HCT116 (cell line): ENCODE measurements at regions not wholly inside any gene's neighbourhood (a gene's known extent, or its start where the extent isn't known, plus 50 kb on each side); places are given as distances from the start of the nearest gene placed in this dataset.

Experiments
- ATAC-seq: fragments of 200-7000 bp; cut with Tn5 transposase; 2 replicates; pipeline ENCODE4 v1.9.1; 2020; ENCODE audit warnings: mild to moderate bottlenecking, moderate library complexity
- BruUV-seq: library from RNA; stranded (reverse); fragments of 400-500 nt; replicated peaks from 2 replicates; lab custom pipeline; 2021; lab: Mats Ljungman, UMichigan
- CTCF ChIA-PET: fragments of 300-600 bp; sonication (Branson Sonifier 250); formaldehyde crosslinking; loops from one replicate; lab custom pipeline; 2021; ENCODE audit warnings: antibody characterized with exemption; lab: Charles Lee
- POLR2A ChIA-PET: fragments of 300-600, 350-600 bp; sonication (Branson Sonifier 250); formaldehyde crosslinking; loops from one replicate; lab custom pipeline; 2021; ENCODE audit warnings: antibody characterized with exemption; lab: Charles Lee
- RAD21 ChIA-PET, 2 experiments: fragments of 300-600 bp; sonication (Branson Sonifier 250); formaldehyde crosslinking; loops; one replicate each; lab custom pipeline; 2023; ENCODE audit warnings: low total read pairs in 2 of 2; ENCODE audit not compliant: uncharacterized antibody in 2 of 2, unreplicated experiment in 2 of 2, low non-redundant PET in 1 of 2; lab: Charles Lee
- DNase-seq: peaks from one replicate; pipeline ENCODE4 v3.0.0-alpha.2; 2010; ENCODE audit warnings: low read depth, low spot score
- H2AFZ ChIP-seq: fragments of 200-600 bp; shearing (Covaris generic), sonication (generic); 2 replicates; pipeline ENCODE4 v1.6.1; 2017; ENCODE audit warnings: low read depth, mixed run types, mixed read lengths, antibody characterized with exemption, low read length; ENCODE audit not compliant: poor library complexity, severe bottlenecking
- H3K27ac ChIP-seq: 2 replicates; pipeline ENCODE4 v1.5.1; 2012; ENCODE audit warnings: low read depth, low read length
- H3K27me3 ChIP-seq: fragments of 200-600 bp; sonication (generic); 2 replicates; pipeline ENCODE4 v1.6.1; 2016; ENCODE audit warnings: mixed run types, low read length, mixed read lengths; ENCODE audit not compliant: insufficient read depth
- H3K36me3 ChIP-seq, 2 experiments: fragments of 200-500 bp in 1 of 2; fragments of 200-600 bp in 1 of 2; sonication (Bioruptor generic) in 1 of 2; sonication (generic) in 1 of 2; 2 replicates each; pipeline versions ENCODE4 v1.5.1 to v1.6.1; 2014 to 2016; ENCODE audit warnings: low read length in 2 of 2, inconsistent platforms in 1 of 2, mixed read lengths in 1 of 2, mixed run types in 1 of 2; ENCODE audit not compliant: insufficient read depth in 2 of 2, control insufficient read depth in 1 of 2
- H3K4me1 ChIP-seq, 2 experiments: fragments of 200-600 bp in 1 of 2; sonication (generic) in 1 of 2; 2 replicates each; pipeline versions ENCODE4 v1.5.1 to v1.6.1; 2012 to 2017; ENCODE audit warnings: low read length in 2 of 2, inconsistent platforms in 1 of 2, mild to moderate bottlenecking in 1 of 2, mixed read lengths in 1 of 2, mixed run types in 1 of 2, moderate library complexity in 1 of 2; ENCODE audit not compliant: insufficient read depth in 2 of 2, control insufficient read depth in 1 of 2
- H3K4me2 ChIP-seq: fragments of 200-600 bp; sonication (generic); 2 replicates; pipeline ENCODE4 v1.6.1; 2017; ENCODE audit warnings: mixed run types, low read length, mixed read lengths
- H3K4me3 ChIP-seq, 2 experiments: fragments of 200-600 bp in 1 of 2; sonication (generic) in 1 of 2; replicated peaks in 1 of 2; 2 replicates each; pipeline ENCODE4 v1.5.1; 2011 to 2016; ENCODE audit warnings: low read length in 2 of 2, control low read depth in 1 of 2, low read depth in 1 of 2, mild to moderate bottlenecking in 1 of 2, mixed read lengths in 1 of 2, mixed run types in 1 of 2
- H3K79me2 ChIP-seq: fragments of 200-600 bp; sonication (generic); 2 replicates; pipeline ENCODE4 v1.6.1; 2017; ENCODE audit warnings: mild to moderate bottlenecking, mixed run types, low read length, moderate library complexity, mixed read lengths; ENCODE audit not compliant: insufficient read depth
- H3K9ac ChIP-seq: fragments of 200-600 bp; sonication (generic); 2 replicates; pipeline ENCODE4 v1.6.1; 2016; ENCODE audit warnings: low read length, mixed read lengths
- H3K9me2 ChIP-seq: fragments of 200-600 bp; sonication (generic), shearing (Covaris generic); 2 replicates; pipeline ENCODE4 v1.6.1; 2017; ENCODE audit warnings: mixed run types, mild to moderate bottlenecking, moderate library complexity; ENCODE audit not compliant: insufficient read depth
- H3K9me3 ChIP-seq, 2 experiments: fragments of 200-500 bp in 1 of 2; fragments of 200-600 bp in 1 of 2; sonication (Bioruptor generic) in 1 of 2; sonication (generic) in 1 of 2; 2 replicates each; pipeline ENCODE4 v1.6.1; 2014 to 2017; ENCODE audit warnings: low read length in 2 of 2, mixed read lengths in 2 of 2, inconsistent platforms in 1 of 2, low read depth in 1 of 2, mild to moderate bottlenecking in 1 of 2, mixed run types in 1 of 2, moderate library complexity in 1 of 2; ENCODE audit not compliant: control insufficient read depth in 1 of 2, insufficient read depth in 1 of 2
- H4K20me1 ChIP-seq: fragments of 200-600 bp; sonication (generic), shearing (Covaris generic); 2 replicates; pipeline ENCODE4 v1.6.1; 2017; ENCODE audit warnings: mixed run types, mild to moderate bottlenecking, moderate library complexity; ENCODE audit not compliant: insufficient read depth
- ATF3 ChIP-seq: IDR thresholded peaks from 2 replicates; pipeline ENCODE4 v1.6.1; 2012
- CTCF ChIP-seq, 3 experiments: fragments of 200-600 bp in 1 of 3; sonication (generic) in 1 of 3; IDR thresholded peaks in 2 of 3; conservative IDR thresholded peaks in 1 of 3; 2 replicates each; pipeline ENCODE4 v1.5.1; 2012 to 2017; ENCODE audit warnings: low read depth in 2 of 3, low read length in 2 of 3, antibody characterized with exemption in 1 of 3, borderline replicate concordance in 1 of 3, control low read depth in 1 of 3, mild to moderate bottlenecking in 1 of 3, mixed read lengths in 1 of 3, mixed run types in 1 of 3, moderate library complexity in 1 of 3; ENCODE audit not compliant: insufficient read depth in 1 of 3
- ELF1 ChIP-seq: IDR thresholded peaks from 2 replicates; pipeline ENCODE4 v1.6.1; 2012; ENCODE audit warnings: low read depth, borderline replicate concordance
- EZH2 ChIP-seq: fragments of 200-600 bp; sonication (generic); IDR thresholded peaks from 2 replicates; pipeline ENCODE4 v1.6.1; 2017; ENCODE audit warnings: antibody characterized with exemption, mixed run types
- EZH2phosphoT487 ChIP-seq: fragments of 200-600 bp; IDR thresholded peaks from 2 replicates; pipeline ENCODE4 v1.6.1; 2018; ENCODE audit warnings: antibody characterized with exemption, borderline replicate concordance
- MAX ChIP-seq: IDR thresholded peaks from 2 replicates; pipeline ENCODE4 v1.6.1; 2012
- POLR2A ChIP-seq: IDR thresholded peaks from 2 replicates; pipeline ENCODE4 v1.7.0; 2011; ENCODE audit warnings: borderline replicate concordance; ENCODE audit not compliant: insufficient read depth, insufficient read length; ENCODE audit errors: extremely low read depth
- POLR2AphosphoS5 ChIP-seq: IDR thresholded peaks from 2 replicates; pipeline ENCODE4 v1.6.1; 2011; ENCODE audit warnings: mild to moderate bottlenecking, low read depth, low read length, moderate library complexity
- REST ChIP-seq: IDR thresholded peaks from 2 replicates; pipeline ENCODE4 v1.6.1; 2012; ENCODE audit warnings: low read depth
- SP1 ChIP-seq: IDR thresholded peaks from 2 replicates; pipeline ENCODE4 v1.6.1; 2012; ENCODE audit warnings: low read depth
- ZFX ChIP-seq: fragments of 450-650 bp; IDR thresholded peaks from 2 replicates; pipeline ENCODE4 v1.6.1; 2017
- intact Hi-C: fragments of 100-400 bp; cut with micrococcal nuclease; formaldehyde crosslinking; loops from 2 replicates; pipeline ENCODE4 v1.10.0; 2022

GRCh38 chr2:58812771-58813344 is 571.7 kb upstream of the FANCL start:
- Histone ChIP-seq H3K79me2 (no peaks in the 10 kb centered on the region), H3K27ac (no peak overlapping the region), H3K4me2 (no peak overlapping the region), H3K27me3 (peaks cover 9% of the 10 kb centered on the region), H3K36me3 (no peaks in the 10 kb centered on the region), H3K4me1 (no peaks in the 10 kb centered on the region), H4K20me1 (no peaks in the 10 kb centered on the region), H3K9me3 (no peaks in the 10 kb centered on the region), H2AFZ (no peak overlapping the region), H3K4me3 (no peak overlapping the region), H3K9ac (no peak overlapping the region), H3K9me2 (no peaks in the 10 kb centered on the region)
- ATAC-seq (no peak), DNase-seq (no peak)
- ChIA-PET POLR2A (no interaction called here), RAD21 (no interaction called here), CTCF (no interaction called here)
- TF ChIP-seq SP1 (no peak), EZH2phosphoT487 (no peak), ATF3 (no peak), CTCF (IDR thresholded peaks at IDR 0.05 in 2 of 3, conservative IDR thresholded peaks at IDR 0.05 in 1 of 3; ENCODE audit: borderline replicate concordance in 1 of 3, insufficient read depth in 1 of 3, low read depth in 2 of 3, low read length in 2 of 3) (no peak), POLR2AphosphoS5 (no peak), ZFX (no peak), ELF1 (no peak)
- intact Hi-C loops = no loop called here
- BruUV-seq = no TSS peak

GRCh38 chr2:58805126-58805525 is 564.0 kb upstream of the FANCL start:
- ChIA-PET RAD21 (no interaction called here), POLR2A (no interaction called here), CTCF (no interaction called here)
- Histone ChIP-seq H4K20me1 (no peaks in the 10 kb centered on the region), H3K27me3 (peaks cover 13% of the 10 kb centered on the region), H3K79me2 (no peaks in the 10 kb centered on the region), H3K4me3 (no peak overlapping the region), H3K27ac (no peak overlapping the region), H3K9me2 (no peaks in the 10 kb centered on the region), H3K4me1 (no peaks in the 10 kb centered on the region), H3K4me2 (no peak overlapping the region), H3K9ac (no peak overlapping the region), H3K36me3 (no peaks in the 10 kb centered on the region), H2AFZ (no peak overlapping the region), H3K9me3 (no peaks in the 10 kb centered on the region)
- no peak for ATAC-seq
- intact Hi-C loops = no loop called here
- BruUV-seq = no TSS peak
- DNase-seq = no peak
- TF ChIP-seq REST (no peak), MAX (no peak), POLR2A (no peak), EZH2 (no peak), ELF1 (no peak), ATF3 (no peak)
